GM18505 (cell line): ENCODE measurements at regions not wholly inside any gene's neighbourhood (a gene's known extent, or its start where the extent isn't known, plus 50 kb on each side); places are given as distances from the start of the nearest gene placed in this dataset.
"Not testable (repeated sequence)": the region's sequence is repeated elsewhere in the genome, so short reads cannot be mapped to it uniquely, and the experiment has no call there.

Experiments
- ATAC-seq: cut with Tn5 transposase; IDR thresholded peaks from one replicate; pipeline ENCODE4 v1.9.1; 2021; ENCODE audit not compliant: unreplicated experiment
- POLR2A ChIP-seq: IDR thresholded peaks from 4 replicates; pipeline ENCODE4 v1.6.1; 2011; ENCODE audit warnings: borderline replicate concordance; ENCODE audit not compliant: insufficient read depth, insufficient read length; ENCODE audit errors: extremely low read depth

DNA sequence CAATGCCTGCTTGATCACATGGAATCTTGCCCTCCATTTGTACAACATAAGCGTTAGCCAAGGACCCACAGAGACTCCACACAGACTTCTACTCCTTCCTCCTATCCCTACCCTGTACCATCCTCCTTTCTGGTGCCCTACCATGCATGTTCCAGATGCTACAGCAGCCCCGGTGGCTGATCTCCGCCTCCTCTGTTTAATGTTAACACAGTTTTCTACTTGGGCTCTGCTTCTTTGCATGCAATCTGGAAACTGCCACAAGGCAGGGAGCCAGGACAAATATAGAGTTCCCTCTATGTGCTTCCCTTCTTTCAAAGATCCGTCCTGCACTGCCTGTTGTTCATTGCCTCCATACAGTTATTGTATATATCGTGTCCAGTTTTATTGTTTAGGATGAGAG is 368.6 kb upstream of the TENM3 start:
- no peak for ATAC-seq
- no peak for TF ChIP-seq POLR2A

DNA sequence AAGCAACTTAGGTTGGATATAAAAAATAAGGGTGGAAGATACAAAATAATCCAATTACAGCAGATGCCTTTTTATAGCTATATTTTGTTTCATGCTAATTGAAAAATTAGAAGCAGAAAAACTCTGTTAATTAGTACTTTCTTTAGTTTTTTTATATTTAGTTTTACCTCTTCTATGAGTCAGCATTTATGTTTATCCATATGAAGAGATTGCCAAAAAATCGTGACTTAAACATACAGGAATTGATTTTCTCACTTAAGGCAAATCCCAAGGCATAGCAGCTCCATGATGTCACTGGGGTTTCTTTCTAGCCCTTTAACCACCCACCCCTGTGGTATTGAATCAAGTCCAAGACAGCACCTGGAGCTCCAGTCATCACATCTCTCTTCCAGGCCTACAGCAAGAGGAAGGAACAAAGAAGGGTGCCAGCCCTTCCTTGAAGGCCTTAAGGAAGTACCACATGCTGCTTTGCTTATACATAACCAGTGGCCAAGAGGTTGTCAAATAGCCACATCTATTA is 365.8 kb upstream of the TENM3 start:
- TF ChIP-seq POLR2A, result no peak
- ATAC-seq, result no peak

DNA sequence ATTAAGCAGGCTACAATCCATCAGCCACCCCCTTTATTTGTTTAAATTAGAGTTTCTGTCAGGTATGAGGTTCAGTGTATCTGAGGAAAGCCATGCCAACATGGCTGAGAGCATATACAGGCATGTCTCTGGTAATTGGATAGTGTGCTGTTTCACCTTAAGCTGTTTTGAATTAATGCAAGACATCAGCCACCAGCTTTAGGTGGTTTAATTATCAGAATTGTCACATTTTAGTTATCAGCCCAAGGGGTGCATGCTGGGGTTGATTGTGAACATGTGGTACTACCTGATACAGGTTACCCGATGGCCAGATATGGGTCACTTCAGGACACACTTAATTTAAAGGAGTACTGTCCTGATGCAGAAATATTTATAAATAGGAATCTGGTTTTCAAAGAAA is 353.2 kb upstream of the TENM3 start:
- ATAC-seq, result no peak
- TF ChIP-seq POLR2A, result no peak

DNA sequence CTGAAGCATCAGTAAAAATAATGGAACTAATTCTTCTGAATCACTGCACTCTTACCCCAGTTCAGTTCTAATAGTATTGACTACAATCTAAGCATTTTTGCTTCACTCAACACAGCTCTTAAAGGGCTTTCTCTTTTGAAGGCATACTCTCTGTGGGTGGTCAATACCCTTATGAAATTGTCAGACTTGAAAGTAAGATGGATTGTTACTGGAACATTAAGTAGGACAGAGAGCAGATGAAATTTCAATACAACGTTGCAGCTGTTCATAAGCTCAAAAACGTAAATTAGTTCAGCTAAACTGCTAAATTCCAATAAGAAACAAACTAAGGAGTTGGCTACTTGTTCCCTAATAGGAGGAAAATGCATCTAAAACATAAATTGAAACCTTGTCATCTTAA is 352.3 kb upstream of the TENM3 start:
- TF ChIP-seq POLR2A, result no peak
- ATAC-seq, result no peak

DNA sequence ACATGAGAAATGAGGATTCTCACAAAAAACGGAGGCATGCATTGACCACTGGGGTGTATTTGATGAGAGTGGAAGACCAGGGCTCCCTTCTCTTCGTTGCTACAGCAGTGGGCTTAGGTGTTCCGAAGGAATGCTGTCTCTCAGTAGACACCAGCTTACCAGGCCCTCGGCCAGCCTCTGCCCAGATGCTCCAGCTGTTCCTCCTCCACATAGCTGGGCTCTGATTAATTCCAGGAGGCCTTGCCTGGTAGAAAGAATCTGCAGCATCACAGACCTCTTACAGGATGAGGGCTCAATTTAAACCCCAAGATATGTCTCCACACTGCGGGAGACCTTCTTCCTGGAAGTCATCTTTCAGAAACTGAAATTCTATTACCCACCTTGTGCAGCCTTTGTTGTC is 346.6 kb upstream of the TENM3 start:
- ATAC-seq, result no peak
- TF ChIP-seq POLR2A, result no peak

DNA sequence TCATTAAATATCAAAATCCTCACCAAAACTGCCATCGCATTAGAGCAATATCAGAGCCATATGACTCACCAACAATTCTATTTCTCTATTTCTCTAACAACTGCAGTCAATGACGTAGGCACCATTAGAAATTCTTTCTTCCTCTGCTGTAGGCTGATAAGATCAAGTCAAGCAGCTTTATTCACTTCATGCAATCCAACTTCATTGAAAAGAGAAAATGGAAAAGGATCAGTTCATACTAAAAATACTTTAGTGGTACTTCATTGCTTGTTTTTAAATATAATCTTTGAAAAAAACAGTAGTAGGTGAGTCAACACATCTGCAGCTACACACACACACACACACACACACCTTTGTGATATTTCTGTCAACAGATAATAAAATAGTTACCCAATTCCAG is 345.3 kb upstream of the TENM3 start:
- TF ChIP-seq POLR2A, result no peak
- ATAC-seq, result no peak

DNA sequence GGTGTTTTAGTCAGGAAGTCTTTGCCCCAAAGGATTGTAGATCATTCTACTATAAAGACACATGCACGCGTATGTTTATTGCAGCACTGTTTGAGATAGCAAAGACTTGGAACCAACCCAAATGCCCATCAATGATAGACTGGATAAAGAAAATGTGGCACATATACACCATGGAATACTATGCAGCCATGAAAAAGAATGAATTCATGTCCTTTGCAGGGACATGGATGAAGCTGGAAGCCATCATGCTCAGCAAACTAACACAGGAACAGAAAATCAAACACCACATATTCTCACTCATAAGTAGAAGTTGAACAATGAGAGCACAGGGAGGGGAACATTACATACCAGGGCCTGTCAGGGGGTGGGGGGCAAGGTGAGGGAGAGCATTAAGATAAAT is 340.8 kb upstream of the TENM3 start:
- ATAC-seq, result not testable (repeated sequence)

DNA sequence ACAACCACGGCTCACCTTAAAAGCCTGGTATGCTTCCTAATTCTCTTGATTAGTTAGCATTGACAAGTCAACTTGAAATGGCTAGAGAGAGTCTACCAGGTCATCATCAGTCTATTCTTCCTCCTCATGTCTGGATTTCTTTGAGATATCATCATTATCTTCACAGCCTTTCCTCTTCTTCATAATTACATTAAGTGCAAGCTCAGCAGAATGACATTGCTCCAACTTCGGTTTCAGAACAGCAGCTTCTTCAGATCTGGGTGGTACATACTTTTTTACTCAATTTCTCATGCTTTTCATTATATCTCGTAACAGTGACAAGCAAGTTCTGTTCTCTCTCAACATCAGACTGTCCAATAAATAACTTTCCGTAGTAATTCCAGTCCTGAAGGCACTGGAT is 337.5 kb upstream of the TENM3 start:
- ATAC-seq, result no peak
- TF ChIP-seq POLR2A, result no peak

DNA sequence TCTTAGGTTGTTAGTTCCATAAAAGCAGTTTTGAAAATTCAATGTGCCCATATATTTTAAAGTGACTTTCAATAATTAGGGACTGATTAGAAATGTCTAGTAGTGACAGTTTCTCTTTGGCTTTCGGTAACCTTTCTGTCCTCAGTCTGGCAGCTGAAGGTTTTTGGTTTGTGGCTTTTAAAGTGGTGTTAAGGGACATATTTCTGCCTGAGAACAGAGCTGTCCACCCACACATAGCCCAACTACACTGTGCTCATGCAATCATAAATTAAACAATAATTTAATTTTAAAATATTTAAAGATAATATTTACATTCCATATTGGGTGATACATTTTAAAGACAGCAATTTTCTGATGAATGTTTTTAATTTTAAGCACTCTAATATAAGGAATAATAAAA is 335.0 kb upstream of the TENM3 start:
- ATAC-seq, result no peak
- no peak for TF ChIP-seq POLR2A

DNA sequence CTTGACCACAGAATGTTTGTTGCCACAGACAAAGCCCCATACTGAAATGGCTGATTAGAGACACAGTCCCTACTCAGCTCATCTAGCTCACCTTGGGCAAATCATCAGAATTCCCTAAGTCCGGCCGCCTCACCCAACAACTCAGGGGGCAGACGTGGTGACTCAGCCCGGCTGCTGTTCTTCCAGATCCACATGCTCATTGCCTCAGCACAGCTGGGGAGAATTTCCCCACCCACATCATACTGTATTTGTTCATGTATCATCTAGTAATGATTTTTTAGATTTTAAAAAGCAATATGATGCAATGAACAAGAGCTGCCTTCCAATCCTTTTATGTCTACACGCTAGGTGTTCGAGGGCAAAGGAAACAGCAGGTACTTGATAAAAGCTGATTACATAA is 333.8 kb upstream of the TENM3 start:
- TF ChIP-seq POLR2A, result no peak
- ATAC-seq, result no peak

DNA sequence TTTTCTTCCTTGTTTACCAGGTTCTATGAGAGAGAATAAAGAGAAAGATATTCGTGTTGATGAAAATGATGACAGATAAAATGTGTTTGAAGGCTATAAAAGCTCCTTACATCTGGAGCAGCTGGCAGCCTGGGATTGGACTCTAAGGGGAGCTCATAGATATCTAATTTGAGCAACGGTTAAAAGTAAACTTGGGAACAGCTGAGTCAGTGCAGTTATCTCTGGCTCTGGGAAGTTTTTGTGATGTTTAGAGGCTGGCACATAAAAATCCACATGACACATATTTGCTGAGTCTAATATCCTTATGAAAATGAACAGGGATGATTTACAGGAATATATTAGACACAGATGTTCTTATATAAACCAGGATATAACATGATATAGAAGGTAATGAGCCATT is 331.8 kb upstream of the TENM3 start:
- TF ChIP-seq POLR2A, result no peak
- no peak for ATAC-seq

DNA sequence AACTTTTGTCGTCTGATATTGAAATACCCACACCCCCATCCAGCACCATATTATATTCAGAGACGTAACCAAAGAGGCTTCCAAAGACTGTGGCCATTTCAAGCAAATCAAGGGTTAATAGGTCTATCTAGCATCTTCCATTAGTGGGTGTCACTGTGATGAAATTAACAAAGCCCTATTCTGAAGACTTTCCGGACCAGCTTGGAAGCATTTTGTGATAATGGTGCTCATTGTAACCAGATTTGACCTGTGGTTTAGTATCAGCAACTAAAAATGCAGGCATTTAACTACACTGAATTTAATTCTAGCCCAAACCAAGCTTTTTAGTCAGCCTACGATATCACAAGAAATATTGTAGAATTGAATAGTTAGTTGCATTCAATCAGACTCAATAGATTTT is 309.7 kb upstream of the TENM3 start:
- no peak for TF ChIP-seq POLR2A
- ATAC-seq, result no peak

DNA sequence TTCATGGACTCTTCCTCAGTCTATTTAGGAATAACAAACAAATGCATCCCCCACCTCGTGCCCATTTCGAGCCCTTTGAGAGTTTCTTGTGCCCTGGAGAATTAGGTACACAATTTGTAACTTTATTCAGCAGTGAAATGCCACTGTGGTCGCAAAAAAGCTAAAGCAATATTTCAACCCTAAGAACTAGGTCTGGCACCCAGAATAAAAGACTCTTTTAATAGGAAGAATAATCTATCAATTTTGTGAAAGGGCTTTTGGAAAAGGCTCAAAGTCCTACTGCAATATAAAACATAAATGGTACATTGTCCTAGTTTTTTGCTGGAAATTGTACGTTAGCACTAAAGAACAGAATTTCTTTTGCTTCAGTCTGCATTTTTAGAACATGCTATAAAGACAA is 304.6 kb upstream of the TENM3 start:
- no peak for TF ChIP-seq POLR2A
- no peak for ATAC-seq

DNA sequence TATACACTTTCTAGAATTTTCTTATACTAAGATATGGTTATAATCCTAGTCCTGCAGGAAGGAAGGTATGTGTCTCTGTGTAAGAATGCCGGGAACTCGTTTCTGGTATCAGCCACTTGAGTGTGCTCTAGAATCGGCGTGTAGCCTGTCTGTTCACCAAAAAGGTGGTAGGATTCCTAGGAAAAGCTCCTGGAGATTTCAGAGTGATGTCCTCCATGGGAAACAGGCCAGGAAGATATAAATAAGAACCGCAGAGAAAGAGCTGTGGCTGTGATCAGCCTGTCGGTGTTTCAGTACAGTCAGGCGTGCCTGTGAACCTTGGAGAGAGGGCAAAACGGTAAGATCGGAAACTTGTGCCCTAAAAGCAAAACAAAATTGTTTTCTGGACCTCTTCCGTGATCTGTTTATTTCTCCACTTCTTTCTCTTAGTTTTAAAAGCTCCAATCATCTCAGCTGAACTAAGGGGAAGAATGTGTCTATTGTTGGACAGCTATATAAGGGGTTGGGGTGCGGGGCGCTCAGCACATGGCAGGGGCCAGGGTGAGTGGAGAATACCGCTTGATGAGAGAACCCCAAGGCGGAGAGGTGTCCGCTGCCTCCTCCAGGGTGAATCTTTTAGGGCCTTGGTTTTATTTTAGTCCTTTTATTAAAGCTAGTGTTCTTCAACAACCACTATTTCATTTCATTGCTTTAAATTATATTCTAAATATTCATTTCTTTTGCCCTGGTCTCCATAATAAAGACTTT is 303.8 kb upstream of the TENM3 start:
- no peak for ATAC-seq
- no peak for TF ChIP-seq POLR2A

DNA sequence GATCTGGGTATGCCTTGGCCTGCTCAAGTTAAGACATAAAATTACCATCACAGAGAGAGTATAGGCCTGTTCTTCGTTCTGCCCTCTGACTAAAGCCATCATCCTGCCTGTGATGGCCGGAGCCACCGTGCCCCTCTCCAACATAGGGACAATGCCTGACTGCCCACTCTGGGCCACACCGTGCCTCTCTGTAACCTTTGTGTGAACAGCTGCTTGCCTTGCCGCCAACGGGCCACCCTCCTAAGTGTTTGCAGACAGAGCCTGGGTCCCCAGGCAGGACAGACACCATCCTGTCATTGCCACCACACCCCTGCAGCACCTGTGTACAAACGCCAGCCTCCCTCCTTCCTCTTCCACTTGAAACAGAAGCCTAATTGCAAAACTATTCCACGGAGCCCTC is 298.7 kb upstream of the TENM3 start:
- ATAC-seq, result no peak
- no peak for TF ChIP-seq POLR2A
